Endothelial cell of umbilical vein (primary cell): ENCODE measurements at regions not wholly inside any gene's neighbourhood (a gene's known extent, or its start where the extent isn't known, plus 50 kb on each side); places are given as distances from the start of the nearest gene placed in this dataset.
A peak's percentile ranks its signal among the peaks of the same experiment; 100 is the strongest.

Experiments used
- BruUV-seq: library from RNA; stranded (reverse); fragments of 400-500 nt; replicated peaks from 2 replicates; lab custom pipeline; 2021; lab: Mats Ljungman, UMichigan
- CTCF ChIA-PET: fragments of 300-600, 350-600 bp; sonication (Branson Sonifier 250); formaldehyde crosslinking; loops from one replicate; lab custom pipeline; 2021; ENCODE audit warnings: antibody characterized with exemption, inconsistent platforms; lab: Charles Lee
- POLR2A ChIA-PET: fragments of 300-600, 350-600 bp; sonication (Branson Sonifier 250); formaldehyde crosslinking; loops from one replicate; lab custom pipeline; 2021; ENCODE audit warnings: antibody characterized with exemption, inconsistent platforms; lab: Charles Lee
- DNase-seq: peaks from one replicate; pipeline ENCODE4 v3.0.0-alpha.2; 2011; ENCODE audit warnings: low read depth, low spot score
- FAIRE-seq: peaks from 2 replicates; lab custom pipeline; 2011; peaks lifted over from hg19 to GRCh38; lab: Jason Lieb, UNC
- H2AFZ ChIP-seq: 2 replicates; pipeline ENCODE4 v1.6.0; 2012; ENCODE audit warnings: low read depth, low read length, control low read depth, inconsistent platforms
- H3K27ac ChIP-seq: 2 replicates; pipeline ENCODE4 v1.5.1; 2011; ENCODE audit warnings: low read depth, mild to moderate bottlenecking, control low read depth, low read length, moderate library complexity; ENCODE audit not compliant: insufficient read depth
- H3K27me3 ChIP-seq, 2 experiments: 2 replicates each; pipeline versions ENCODE4 v1.6.0 to v1.6.1; 2011; ENCODE audit warnings: low read length in 2 of 2, mixed read lengths in 1 of 2; ENCODE audit not compliant: control insufficient read depth in 2 of 2, insufficient read depth in 2 of 2
- H3K36me3 ChIP-seq, 2 experiments: 2 replicates in 1 of 2; 3 replicates in 1 of 2; pipeline ENCODE4 v1.5.1; 2011; ENCODE audit warnings: low read length in 2 of 2, mild to moderate bottlenecking in 1 of 2, moderate library complexity in 1 of 2; ENCODE audit not compliant: control insufficient read depth in 2 of 2, insufficient read depth in 2 of 2; ENCODE audit errors: extremely low read depth in 1 of 2
- H3K4me1 ChIP-seq: 3 replicates; pipeline ENCODE4 v1.5.1; 2011; ENCODE audit warnings: mild to moderate bottlenecking, low read length; ENCODE audit not compliant: control insufficient read depth, insufficient read depth; ENCODE audit errors: extremely low read depth
- H3K4me2 ChIP-seq: 2 replicates; pipeline ENCODE4 v1.6.1; 2011; ENCODE audit warnings: low read length, control low read depth, mixed read lengths; ENCODE audit not compliant: insufficient read depth
- H3K4me3 ChIP-seq, 3 experiments: fragments of 200-600 bp in 1 of 3; sonication (generic), shearing (Covaris generic) in 1 of 3; replicated peaks in 1 of 3; 2 replicates each; pipeline ENCODE4 v1.5.1; 2011 to 2016; ENCODE audit warnings: control low read depth in 3 of 3, low read length in 3 of 3, mild to moderate bottlenecking in 2 of 3, inconsistent platforms in 1 of 3, low read depth in 1 of 3, moderate library complexity in 1 of 3; ENCODE audit not compliant: insufficient read depth in 1 of 3
- H3K79me2 ChIP-seq: 2 replicates; pipeline ENCODE4 v1.6.0; 2012; ENCODE audit warnings: low read length, inconsistent platforms; ENCODE audit not compliant: control insufficient read depth, insufficient read depth
- H3K9ac ChIP-seq: replicated peaks from 2 replicates; pipeline ENCODE3; 2011; ENCODE audit warnings: low read length, control low read depth; ENCODE audit not compliant: insufficient read depth; ENCODE audit errors: extremely low read depth
- H3K9me1 ChIP-seq: replicated peaks from 3 replicates; pipeline ENCODE4 v1.6.0; 2011; ENCODE audit warnings: mild to moderate bottlenecking, low read length; ENCODE audit not compliant: control insufficient read depth, insufficient read depth; ENCODE audit errors: extremely low read depth
- H3K9me3 ChIP-seq: replicated peaks from 2 replicates; pipeline ENCODE4 v1.5.1; 2012; ENCODE audit warnings: low read length, inconsistent platforms; ENCODE audit not compliant: control insufficient read depth, insufficient read depth
- H4K20me1 ChIP-seq: replicated peaks from 2 replicates; pipeline ENCODE3; 2011; ENCODE audit warnings: mild to moderate bottlenecking, low read length; ENCODE audit not compliant: control insufficient read depth, insufficient read depth; ENCODE audit errors: extremely low read depth
- EZH2 ChIP-seq: IDR thresholded peaks from 2 replicates; pipeline ENCODE4 v1.6.1; 2012; ENCODE audit warnings: borderline replicate concordance, low read depth, mild to moderate bottlenecking, moderate library complexity, low read length, inconsistent platforms; ENCODE audit not compliant: severe bottlenecking
- FOS ChIP-seq: IDR thresholded peaks from 2 replicates; pipeline ENCODE4 v1.6.1; 2011; ENCODE audit warnings: mild to moderate bottlenecking, low read length, moderate library complexity, borderline replicate concordance; ENCODE audit not compliant: insufficient read depth
- GATA2 ChIP-seq: IDR thresholded peaks from 2 replicates; pipeline ENCODE4 v1.7.0; 2011; ENCODE audit warnings: low read depth, mild to moderate bottlenecking, moderate library complexity, mixed read lengths, low read length; ENCODE audit not compliant: insufficient read length, insufficient read depth
- JUN ChIP-seq: IDR thresholded peaks from 2 replicates; pipeline ENCODE4 v1.6.1; 2011; ENCODE audit warnings: borderline replicate concordance, low read depth; ENCODE audit not compliant: insufficient read length, insufficient read depth
- MYC ChIP-seq: IDR thresholded peaks from one replicate; pipeline ENCODE4 v1.6.1; 2011; ENCODE audit warnings: mild to moderate bottlenecking, low read depth, low read length
- POLR2A ChIP-seq: IDR thresholded peaks from 2 replicates; pipeline ENCODE4 v1.6.1; 2012; ENCODE audit warnings: low read depth, mild to moderate bottlenecking, control low read depth, low read length
- POLR2AphosphoS5 ChIP-seq: IDR thresholded peaks from 2 replicates; pipeline ENCODE4 v1.6.1; 2012; ENCODE audit warnings: low read depth, mild to moderate bottlenecking, control low read depth, low read length, moderate library complexity; ENCODE audit not compliant: insufficient read depth
- dilution Hi-C: fragments of 300-500 bp; cut with MboI; formaldehyde crosslinking; loops from one replicate; pipeline ENCODE4 v1.15.0; 2019; ENCODE audit warnings: low sequenced_read_pairs; ENCODE audit not compliant: extremely low pct_ligation_motif_present
- intact Hi-C: fragments of 100-400 bp; cut with micrococcal nuclease; formaldehyde crosslinking; loops from one replicate; pipeline ENCODE4 v1.10.0; 2022
- TF ChIP-seq, protein P1 (sequence below), 2 donors: IDR thresholded peaks; 1 replicate in 1 of 2; 2 replicates in 1 of 2; pipeline ENCODE4 v1.5.1; 2011; ENCODE audit warnings: low read length in 2 of 2, mild to moderate bottlenecking in 2 of 2, moderate library complexity in 2 of 2, control low read depth in 1 of 2, inconsistent platforms in 1 of 2, low read depth in 1 of 2; ENCODE audit not compliant: insufficient read depth in 1 of 2; ENCODE audit errors: extremely low read depth in 1 of 2
- TF ChIP-seq, protein P2 (sequence below): IDR thresholded peaks from 2 replicates; pipeline ENCODE4 v1.6.1; 2011; ENCODE audit not compliant: insufficient read depth, insufficient read length

DNA sequence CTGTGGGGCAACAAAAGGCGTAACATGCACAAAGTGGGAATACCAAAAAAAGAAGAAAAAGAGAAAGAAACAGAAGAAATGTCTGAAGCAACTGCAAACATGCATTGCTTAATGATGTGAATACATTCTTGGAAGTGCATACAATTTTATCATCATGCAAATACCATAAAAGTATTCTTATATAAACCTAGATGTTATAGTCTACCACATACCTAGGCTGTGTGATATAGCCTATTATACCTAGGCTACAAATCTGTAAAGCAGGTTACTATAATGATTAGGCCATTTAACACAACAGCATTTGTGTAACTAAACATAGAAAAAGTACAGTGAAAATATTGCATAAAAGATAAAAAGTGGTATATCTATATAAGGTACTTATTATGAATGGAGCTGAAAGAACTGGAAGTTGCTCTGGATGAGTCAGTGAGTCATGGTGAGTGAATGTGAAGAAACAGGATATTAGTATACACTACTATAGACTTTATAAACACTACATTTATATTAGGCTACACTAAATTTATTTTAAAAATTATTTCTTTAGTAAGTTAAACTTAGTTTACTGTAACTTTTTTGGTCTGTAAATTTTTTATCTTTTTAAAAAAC, 319.4 kb upstream of the KCNH7 start:
- peak overlapping the region; percentile 34 for H3K4me2 ChIP-seq
- H3K27me3 ChIP-seq: no peaks in the 10 kb centered on the region
- no peaks in the 10 kb centered on the region for H3K9me1 ChIP-seq
- H3K4me3 ChIP-seq: no peak overlapping the region
- ChIA-PET POLR2A (no interaction called here), CTCF (interaction anchor here (0.7 to 6.2 kb wide), 16 partner anchors 10 to 1684 kb away, joined by 3 to 43 read pairs (median 6); partner anchors contain the start of gene COBLL1)
- peak; percentile 65 for DNase-seq
- H4K20me1 ChIP-seq: no peaks in the 10 kb centered on the region
- dilution Hi-C loops: no loop called here
- TF ChIP-seq GATA2 (no peak), EZH2 (no peak), FOS (peak; percentile 86), MYC (no peak), POLR2AphosphoS5 (no peak), POLR2A (no peak), JUN (peak; percentile 71)
- TF ChIP-seq, protein P1, sequence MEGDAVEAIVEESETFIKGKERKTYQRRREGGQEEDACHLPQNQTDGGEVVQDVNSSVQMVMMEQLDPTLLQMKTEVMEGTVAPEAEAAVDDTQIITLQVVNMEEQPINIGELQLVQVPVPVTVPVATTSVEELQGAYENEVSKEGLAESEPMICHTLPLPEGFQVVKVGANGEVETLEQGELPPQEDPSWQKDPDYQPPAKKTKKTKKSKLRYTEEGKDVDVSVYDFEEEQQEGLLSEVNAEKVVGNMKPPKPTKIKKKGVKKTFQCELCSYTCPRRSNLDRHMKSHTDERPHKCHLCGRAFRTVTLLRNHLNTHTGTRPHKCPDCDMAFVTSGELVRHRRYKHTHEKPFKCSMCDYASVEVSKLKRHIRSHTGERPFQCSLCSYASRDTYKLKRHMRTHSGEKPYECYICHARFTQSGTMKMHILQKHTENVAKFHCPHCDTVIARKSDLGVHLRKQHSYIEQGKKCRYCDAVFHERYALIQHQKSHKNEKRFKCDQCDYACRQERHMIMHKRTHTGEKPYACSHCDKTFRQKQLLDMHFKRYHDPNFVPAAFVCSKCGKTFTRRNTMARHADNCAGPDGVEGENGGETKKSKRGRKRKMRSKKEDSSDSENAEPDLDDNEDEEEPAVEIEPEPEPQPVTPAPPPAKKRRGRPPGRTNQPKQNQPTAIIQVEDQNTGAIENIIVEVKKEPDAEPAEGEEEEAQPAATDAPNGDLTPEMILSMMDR (IDR thresholded peaks at IDR 0.05; ENCODE audit: extremely low read depth in 1 of 2, insufficient read depth in 1 of 2, low read depth in 1 of 2, low read length in 2 of 2): no peak
- TF ChIP-seq, protein P2, sequence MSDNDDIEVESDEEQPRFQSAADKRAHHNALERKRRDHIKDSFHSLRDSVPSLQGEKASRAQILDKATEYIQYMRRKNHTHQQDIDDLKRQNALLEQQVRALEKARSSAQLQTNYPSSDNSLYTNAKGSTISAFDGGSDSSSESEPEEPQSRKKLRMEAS: no peak
- peak overlapping the region; percentile 45 for H3K27ac ChIP-seq
- BruUV-seq: TSS peak; percentile 19
- H3K9ac ChIP-seq: no peak overlapping the region
- H3K36me3 ChIP-seq: no peaks in the 10 kb centered on the region
- no peak for FAIRE-seq
- H2AFZ ChIP-seq: no peak overlapping the region
- no peaks in the 10 kb centered on the region for H3K79me2 ChIP-seq
- intact Hi-C loops: loop anchor here (1.0 to 5.0 kb wide), 5 partner anchors 30 to 1559 kb away; no protein-coding TSS in a partner anchor
- peaks cover 25% of the 10 kb centered on the region for H3K4me1 ChIP-seq
- no peaks in the 10 kb centered on the region for H3K9me3 ChIP-seq
